ENCODE measurements at regions not wholly inside any gene's neighbourhood (a gene's known extent, or its start where the extent isn't known, plus 50 kb on each side); places are given as distances from the start of the nearest gene placed in this dataset.

DNA sequence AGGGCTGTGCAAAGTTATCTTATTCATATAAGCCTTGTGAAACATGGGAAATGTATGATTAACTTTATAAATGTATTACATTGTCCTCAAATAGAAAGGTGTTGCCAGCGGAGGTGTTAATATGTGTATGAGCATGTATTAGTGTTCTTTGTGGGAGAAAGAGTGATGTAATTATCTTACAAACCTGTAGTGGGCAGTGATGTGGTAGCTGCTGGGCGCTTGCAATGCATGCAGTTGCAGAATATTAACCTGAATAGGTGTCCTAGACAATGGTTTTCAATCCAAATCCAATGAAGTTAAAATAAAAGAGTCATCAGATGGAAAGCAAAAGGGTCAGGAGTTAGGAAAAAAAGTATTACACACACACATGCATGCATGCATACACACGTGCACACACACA is 881.3 kb upstream of the CADM2 start:
- TF ChIP-seq TCF7L2 (IDR thresholded peaks at IDR 0.05; ENCODE audit: borderline replicate concordance, extremely low read depth, insufficient read depth, insufficient read length) = no peak
- TF ChIP-seq, protein P1, sequence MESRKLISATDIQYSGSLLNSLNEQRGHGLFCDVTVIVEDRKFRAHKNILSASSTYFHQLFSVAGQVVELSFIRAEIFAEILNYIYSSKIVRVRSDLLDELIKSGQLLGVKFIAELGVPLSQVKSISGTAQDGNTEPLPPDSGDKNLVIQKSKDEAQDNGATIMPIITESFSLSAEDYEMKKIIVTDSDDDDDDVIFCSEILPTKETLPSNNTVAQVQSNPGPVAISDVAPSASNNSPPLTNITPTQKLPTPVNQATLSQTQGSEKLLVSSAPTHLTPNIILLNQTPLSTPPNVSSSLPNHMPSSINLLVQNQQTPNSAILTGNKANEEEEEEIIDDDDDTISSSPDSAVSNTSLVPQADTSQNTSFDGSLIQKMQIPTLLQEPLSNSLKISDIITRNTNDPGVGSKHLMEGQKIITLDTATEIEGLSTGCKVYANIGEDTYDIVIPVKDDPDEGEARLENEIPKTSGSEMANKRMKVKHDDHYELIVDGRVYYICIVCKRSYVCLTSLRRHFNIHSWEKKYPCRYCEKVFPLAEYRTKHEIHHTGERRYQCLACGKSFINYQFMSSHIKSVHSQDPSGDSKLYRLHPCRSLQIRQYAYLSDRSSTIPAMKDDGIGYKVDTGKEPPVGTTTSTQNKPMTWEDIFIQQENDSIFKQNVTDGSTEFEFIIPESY (IDR thresholded peaks at IDR 0.05; ENCODE audit: extremely low read depth, insufficient replicate concordance, low read length) = no peak
- TF ChIP-seq, protein P2, sequence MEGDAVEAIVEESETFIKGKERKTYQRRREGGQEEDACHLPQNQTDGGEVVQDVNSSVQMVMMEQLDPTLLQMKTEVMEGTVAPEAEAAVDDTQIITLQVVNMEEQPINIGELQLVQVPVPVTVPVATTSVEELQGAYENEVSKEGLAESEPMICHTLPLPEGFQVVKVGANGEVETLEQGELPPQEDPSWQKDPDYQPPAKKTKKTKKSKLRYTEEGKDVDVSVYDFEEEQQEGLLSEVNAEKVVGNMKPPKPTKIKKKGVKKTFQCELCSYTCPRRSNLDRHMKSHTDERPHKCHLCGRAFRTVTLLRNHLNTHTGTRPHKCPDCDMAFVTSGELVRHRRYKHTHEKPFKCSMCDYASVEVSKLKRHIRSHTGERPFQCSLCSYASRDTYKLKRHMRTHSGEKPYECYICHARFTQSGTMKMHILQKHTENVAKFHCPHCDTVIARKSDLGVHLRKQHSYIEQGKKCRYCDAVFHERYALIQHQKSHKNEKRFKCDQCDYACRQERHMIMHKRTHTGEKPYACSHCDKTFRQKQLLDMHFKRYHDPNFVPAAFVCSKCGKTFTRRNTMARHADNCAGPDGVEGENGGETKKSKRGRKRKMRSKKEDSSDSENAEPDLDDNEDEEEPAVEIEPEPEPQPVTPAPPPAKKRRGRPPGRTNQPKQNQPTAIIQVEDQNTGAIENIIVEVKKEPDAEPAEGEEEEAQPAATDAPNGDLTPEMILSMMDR (IDR thresholded peaks at IDR 0.05 in 2 of 3, conservative IDR thresholded peaks at IDR 0.05 in 1 of 3; ENCODE audit: borderline replicate concordance in 1 of 3, insufficient read depth in 1 of 3, low read depth in 2 of 3, low read length in 2 of 3) = no peak
- no peak for TF ChIP-seq JUND (IDR thresholded peaks at IDR 0.05)
- TF ChIP-seq EZH2 (IDR thresholded peaks at IDR 0.05) = no peak
- no peak for TF ChIP-seq YY1 (IDR thresholded peaks at IDR 0.05; ENCODE audit: extremely low read depth, insufficient replicate concordance, low read depth, low read length)
